CD4-positive, alpha-beta T cell treated with Interleukin-6 at 100 ng/mL for 8 hours (primary cell): ENCODE measurements at regions not wholly inside any gene's neighbourhood (a gene's known extent, or its start where the extent isn't known, plus 50 kb on each side); places are given as distances from the start of the nearest gene placed in this dataset.

ENCODE experiments used
- DNase-seq: peaks from one replicate; pipeline ENCODE4 v3.0.0-alpha.2; 2020; ENCODE audit warnings: mixed read lengths, low spot score

GRCh38 chr6:21965016-21965415, 331.8 kb downstream of the PRL start:
- no peak for DNase-seq

GRCh38 chr6:21965953-21966539, 330.8 kb downstream of the PRL start:
- no peak for DNase-seq

- no peak for DNase-seq
Measured at GRCh38 chr6:21967056-21967974, 329.5 kb downstream of the PRL start.

- no peak for DNase-seq
Measured at GRCh38 chr6:21968411-21968810, 328.4 kb downstream of the PRL start.

GRCh38 chr6:21969192-21969591, 327.6 kb downstream of the PRL start:
- DNase-seq: no peak

GRCh38 chr6:21970569-21971300, 326.1 kb downstream of the PRL start:
- DNase-seq: no peak

GRCh38 chr6:21971541-21971940, 325.3 kb downstream of the PRL start:
- no peak for DNase-seq

- no peak for DNase-seq
Measured at GRCh38 chr6:21972516-21972915, 324.3 kb downstream of the PRL start.

- DNase-seq: no peak
Measured at GRCh38 chr6:21977346-21977745, 319.5 kb downstream of the PRL start.

- DNase-seq: no peak
Measured at GRCh38 chr6:21981235-21981833, 315.5 kb downstream of the PRL start.

GRCh38 chr6:21984135-21984534, 312.7 kb downstream of the PRL start:
- no peak for DNase-seq

- DNase-seq: no peak
Measured at GRCh38 chr6:21984561-21984960, 312.3 kb downstream of the PRL start.

GRCh38 chr6:21985904-21986303, 310.9 kb downstream of the PRL start:
- no peak for DNase-seq

- DNase-seq: no peak
Measured at GRCh38 chr6:21986703-21987102, 310.1 kb downstream of the PRL start.

- DNase-seq: peak; percentile 5
Measured at GRCh38 chr6:21987501-21987957, 309.3 kb downstream of the PRL start.

- no peak for DNase-seq
Measured at GRCh38 chr6:21990577-21990976, 306.3 kb downstream of the PRL start.

GRCh38 chr6:21992178-21992967, 304.5 kb downstream of the PRL start:
- no peak for DNase-seq

- DNase-seq: no peak
Measured at GRCh38 chr6:21993841-21994240, 303.0 kb downstream of the PRL start.

GRCh38 chr6:21994821-21995220, 302.0 kb downstream of the PRL start:
- no peak for DNase-seq

- DNase-seq: no peak
Measured at GRCh38 chr6:21995318-21995717, 301.5 kb downstream of the PRL start.

- DNase-seq: no peak
Measured at GRCh38 chr6:21996425-21997118, 300.3 kb downstream of the PRL start.
